Ishikawa (cell line): ENCODE measurements at regions not wholly inside any gene's neighbourhood (a gene's known extent, or its start where the extent isn't known, plus 50 kb on each side); places are given as distances from the start of the nearest gene placed in this dataset.

Experiments used
- CEBPB ChIP-seq: IDR thresholded peaks from 2 replicates; pipeline ENCODE4 v1.6.1; 2012
- CREB1 ChIP-seq: IDR thresholded peaks from 2 replicates; pipeline ENCODE4 v1.6.1; 2012; ENCODE audit warnings: low read depth
- EGR1 ChIP-seq: IDR thresholded peaks from 2 replicates; pipeline ENCODE4 v1.6.1; 2012
- EP300 ChIP-seq: IDR thresholded peaks from 2 replicates; pipeline ENCODE4 v1.6.1; 2012; ENCODE audit warnings: borderline replicate concordance
- FOXM1 ChIP-seq: IDR thresholded peaks from 2 replicates; pipeline ENCODE4 v1.6.1; 2012; ENCODE audit warnings: low read depth, borderline replicate concordance
- MAX ChIP-seq: IDR thresholded peaks from 2 replicates; pipeline ENCODE4 v1.6.1; 2012
- NFIC ChIP-seq: IDR thresholded peaks from 2 replicates; pipeline ENCODE4 v1.6.1; 2012
- RAD21 ChIP-seq: IDR thresholded peaks from 2 replicates; pipeline ENCODE4 v1.6.1; 2012; ENCODE audit warnings: low read depth
- REST ChIP-seq: IDR thresholded peaks from 2 replicates; pipeline ENCODE4 v1.6.1; 2012; ENCODE audit warnings: low read depth, mild to moderate bottlenecking
- TAF1 ChIP-seq: IDR thresholded peaks from 2 replicates; pipeline ENCODE4 v1.6.1; 2012; ENCODE audit warnings: low read depth, mild to moderate bottlenecking
- TCF12 ChIP-seq: IDR thresholded peaks from 2 replicates; pipeline ENCODE4 v1.6.1; 2012; ENCODE audit warnings: low read depth
- TEAD4 ChIP-seq: IDR thresholded peaks from 2 replicates; pipeline ENCODE4 v1.6.1; 2012
- USF1 ChIP-seq: IDR thresholded peaks from 2 replicates; pipeline ENCODE4 v1.6.1; 2012
- YY1 ChIP-seq: IDR thresholded peaks from 2 replicates; pipeline ENCODE4 v1.6.1; 2012; ENCODE audit warnings: low read depth
- ZBTB7A ChIP-seq: IDR thresholded peaks from 2 replicates; pipeline ENCODE4 v1.6.1; 2012; ENCODE audit warnings: low read depth

- no peak for TF ChIP-seq EP300
- TF ChIP-seq REST: no peak
- no peak for TF ChIP-seq TCF12
- no peak for TF ChIP-seq EGR1
- TF ChIP-seq USF1: no peak
- no peak for TF ChIP-seq CREB1
- TF ChIP-seq TAF1: no peak
- TF ChIP-seq CEBPB: no peak
- no peak for TF ChIP-seq FOXM1
- no peak for TF ChIP-seq RAD21
- TF ChIP-seq YY1: no peak
- no peak for TF ChIP-seq TEAD4
- TF ChIP-seq NFIC: no peak
- no peak for TF ChIP-seq MAX
- no peak for TF ChIP-seq ZBTB7A
Observed at GRCh38 chr2:216274194-216274840, 98.0 kb downstream of the MARCHF4 start.

- no peak for TF ChIP-seq EGR1
- no peak for TF ChIP-seq TCF12
- no peak for TF ChIP-seq TEAD4
- no peak for TF ChIP-seq CEBPB
- no peak for TF ChIP-seq USF1
- TF ChIP-seq EP300: no peak
- no peak for TF ChIP-seq REST
- TF ChIP-seq ZBTB7A: no peak
- TF ChIP-seq MAX: no peak
- no peak for TF ChIP-seq NFIC
- TF ChIP-seq CREB1: no peak
- no peak for TF ChIP-seq RAD21
- no peak for TF ChIP-seq TAF1
- TF ChIP-seq YY1: no peak
- TF ChIP-seq FOXM1: no peak
Observed at GRCh38 chr2:216261042-216261537, 111.2 kb downstream of the MARCHF4 start.

GRCh38 chr2:216260629-216261028, 111.7 kb downstream of the MARCHF4 start:
- no peak for TF ChIP-seq YY1
- no peak for TF ChIP-seq MAX
- TF ChIP-seq CREB1: no peak
- no peak for TF ChIP-seq NFIC
- TF ChIP-seq EGR1: no peak
- no peak for TF ChIP-seq TCF12
- no peak for TF ChIP-seq ZBTB7A

GRCh38 chr2:216259081-216259480, 113.2 kb downstream of the MARCHF4 start:
- no peak for TF ChIP-seq NFIC
- TF ChIP-seq YY1: no peak
- no peak for TF ChIP-seq CEBPB
- no peak for TF ChIP-seq EGR1
- no peak for TF ChIP-seq CREB1
- no peak for TF ChIP-seq FOXM1
- TF ChIP-seq EP300: no peak
- TF ChIP-seq REST: no peak
- no peak for TF ChIP-seq TAF1
- no peak for TF ChIP-seq ZBTB7A
- no peak for TF ChIP-seq USF1
- TF ChIP-seq TEAD4: no peak
- no peak for TF ChIP-seq RAD21
- no peak for TF ChIP-seq MAX
- TF ChIP-seq TCF12: no peak
